ENCODE measurements at regions not wholly inside any gene's neighbourhood (a gene's known extent, or its start where the extent isn't known, plus 50 kb on each side); places are given as distances from the start of the nearest gene placed in this dataset.

- intact Hi-C loops (cut with micrococcal nuclease; ENCODE audit: unreplicated experiment): no loop called here
- TF ChIP-seq CTCF (conservative IDR thresholded peaks at IDR 0.05) (no peak), EZH2 (IDR thresholded peaks at IDR 0.05; ENCODE audit: low read depth) (no peak)
- CTCF ChIA-PET: no interaction called here
- H3K27ac ChIP-seq: no peak overlapping the region
- no peaks in the 10 kb centered on the region for H3K79me2 ChIP-seq (ENCODE audit: low read depth)
- no peak for DNase-seq
- H3K4me2 ChIP-seq: no peak overlapping the region
- H3F3A ChIP-seq (ENCODE audit: insufficient read depth, low read depth): no peaks in the 10 kb centered on the region
- no peak overlapping the region for H3K4me3 ChIP-seq
- no peaks in the 10 kb centered on the region for H4K20me1 ChIP-seq (ENCODE audit: insufficient read depth)
- H3K36me3 ChIP-seq (ENCODE audit: low read depth): no peaks in the 10 kb centered on the region
- no peaks in the 10 kb centered on the region for H3K9me2 ChIP-seq (ENCODE audit: insufficient read depth)
- no peaks in the 10 kb centered on the region for H3K27me3 ChIP-seq (ENCODE audit: insufficient read depth, low read depth)
- H2AFZ ChIP-seq: no peak overlapping the region
- no peaks in the 10 kb centered on the region for H3K9me3 ChIP-seq (ENCODE audit: insufficient read depth, low read depth)
- POLR2A ChIA-PET (ENCODE audit: unreplicated experiment): no interaction called here
- BruUV-seq (replicated peaks): no TSS peak
- no peaks in the 10 kb centered on the region for H3K4me1 ChIP-seq (replicated peaks; ENCODE audit: insufficient read depth)
Observed at GRCh38 chr3:18778094-18778493, 353.0 kb upstream of the SATB1 start.

GRCh38 chr3:18775501-18775900 lies 350.4 kb upstream of the SATB1 start:
- Histone ChIP-seq H2AFZ (0 out of 2 replicates have a peak overlapping the region, but pooled peaks have one; percentile 1), H3K27ac (no peak overlapping the region), H3K9me2 (ENCODE audit: insufficient read depth) (no peaks in the 10 kb centered on the region), H3K4me3 (no peak overlapping the region), H3K4me1 (replicated peaks; ENCODE audit: insufficient read depth) (no peaks in the 10 kb centered on the region), H3K9me3 (ENCODE audit: insufficient read depth, low read depth) (no peaks in the 10 kb centered on the region), H3K4me2 (no peak overlapping the region), H3F3A (ENCODE audit: insufficient read depth, low read depth) (no peaks in the 10 kb centered on the region), H3K79me2 (ENCODE audit: low read depth) (no peaks in the 10 kb centered on the region), H3K36me3 (ENCODE audit: low read depth) (no peaks in the 10 kb centered on the region), H3K27me3 (ENCODE audit: insufficient read depth, low read depth) (no peaks in the 10 kb centered on the region), H4K20me1 (ENCODE audit: insufficient read depth) (no peaks in the 10 kb centered on the region)
- DNase-seq: no peak
- ChIA-PET POLR2A (ENCODE audit: unreplicated experiment) (no interaction called here), CTCF (no interaction called here)
- intact Hi-C loops (cut with micrococcal nuclease; ENCODE audit: unreplicated experiment): no loop called here
- BruUV-seq (replicated peaks): no TSS peak
- TF ChIP-seq EZH2 (IDR thresholded peaks at IDR 0.05; ENCODE audit: low read depth) (no peak), CTCF (conservative IDR thresholded peaks at IDR 0.05) (no peak)

GRCh38 chr3:18774319-18775088 lies 349.4 kb upstream of the SATB1 start:
- H4K20me1 ChIP-seq (ENCODE audit: insufficient read depth): no peaks in the 10 kb centered on the region
- BruUV-seq (replicated peaks): no TSS peak
- CTCF ChIA-PET: no interaction called here
- POLR2A ChIA-PET (ENCODE audit: unreplicated experiment): no interaction called here
- no peaks in the 10 kb centered on the region for H3K27me3 ChIP-seq (ENCODE audit: insufficient read depth, low read depth)
- H2AFZ ChIP-seq: no peak overlapping the region; the same call in 1 of the 2 replicates
- H3K9me2 ChIP-seq (ENCODE audit: insufficient read depth): no peaks in the 10 kb centered on the region
- no peaks in the 10 kb centered on the region for H3K36me3 ChIP-seq (ENCODE audit: low read depth)
- no peaks in the 10 kb centered on the region for H3K79me2 ChIP-seq (ENCODE audit: low read depth)
- no peaks in the 10 kb centered on the region for H3F3A ChIP-seq (ENCODE audit: insufficient read depth, low read depth)
- H3K4me2 ChIP-seq: no peak overlapping the region
- no peak overlapping the region for H3K4me3 ChIP-seq
- intact Hi-C loops (cut with micrococcal nuclease; ENCODE audit: unreplicated experiment): no loop called here
- H3K4me1 ChIP-seq (replicated peaks; ENCODE audit: insufficient read depth): no peaks in the 10 kb centered on the region
- no peak for DNase-seq
- TF ChIP-seq EZH2 (IDR thresholded peaks at IDR 0.05; ENCODE audit: low read depth): no peak
- TF ChIP-seq CTCF (conservative IDR thresholded peaks at IDR 0.05): no peak
- H3K9me3 ChIP-seq (ENCODE audit: insufficient read depth, low read depth): no peaks in the 10 kb centered on the region
- H3K27ac ChIP-seq: no peak overlapping the region
